ENCODE measurements at regions not wholly inside any gene's neighbourhood (a gene's known extent, or its start where the extent isn't known, plus 50 kb on each side); places are given as distances from the start of the nearest gene placed in this dataset.
"Not testable (repeated sequence)": the region's sequence is repeated elsewhere in the genome, so short reads cannot be mapped to it uniquely, and the experiment has no call there.

DNA sequence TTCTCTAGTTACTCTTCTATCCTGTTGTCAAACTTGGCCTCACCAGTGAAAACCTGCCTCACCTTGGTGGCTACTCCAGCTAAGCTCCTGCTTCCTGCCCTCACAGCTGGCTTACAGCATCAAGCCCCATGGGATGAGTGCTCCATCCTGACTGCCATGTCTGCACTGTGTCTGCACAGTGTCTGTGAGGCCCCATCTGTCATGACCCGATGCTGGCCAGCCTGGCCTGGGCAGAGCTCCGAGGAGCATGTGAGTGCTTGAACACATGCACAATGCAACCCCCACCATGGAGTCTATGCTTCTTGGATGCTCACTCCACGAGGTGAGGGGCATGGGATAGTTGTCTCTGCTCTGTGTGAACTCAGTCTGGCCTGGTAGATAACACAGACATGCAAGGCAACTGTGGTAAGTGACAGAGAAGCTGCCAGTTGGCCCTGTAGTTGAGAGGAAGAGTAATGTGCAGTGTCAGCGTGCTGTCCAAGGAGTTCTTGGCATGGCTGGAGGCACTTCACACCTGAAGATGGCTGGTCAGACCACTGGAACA lies 207.1 kb upstream of the ZNF32 start:
- H3K27ac ChIP-seq = no peak overlapping the region
- DNase-seq (ENCODE audit: low read depth, low spot score) = no peak

GRCh38 chr10:43854007-43854406 lies 205.3 kb upstream of the ZNF32 start:
- H3K27ac ChIP-seq = no peak overlapping the region
- DNase-seq (ENCODE audit: low read depth, low spot score) = no peak

GRCh38 chr10:43853369-43853768 lies 204.7 kb upstream of the ZNF32 start:
- DNase-seq (ENCODE audit: low read depth, low spot score) = no peak
- H3K27ac ChIP-seq = no peak overlapping the region

GRCh38 chr10:43852644-43853214 lies 204.0 kb upstream of the ZNF32 start:
- DNase-seq (ENCODE audit: low read depth, low spot score) = no peak
- no peak overlapping the region for H3K27ac ChIP-seq

- no peak overlapping the region for H3K27ac ChIP-seq
- DNase-seq (ENCODE audit: low read depth, low spot score) = no peak
Observed at GRCh38 chr10:43852149-43852548, 203.5 kb upstream of the ZNF32 start.

DNA sequence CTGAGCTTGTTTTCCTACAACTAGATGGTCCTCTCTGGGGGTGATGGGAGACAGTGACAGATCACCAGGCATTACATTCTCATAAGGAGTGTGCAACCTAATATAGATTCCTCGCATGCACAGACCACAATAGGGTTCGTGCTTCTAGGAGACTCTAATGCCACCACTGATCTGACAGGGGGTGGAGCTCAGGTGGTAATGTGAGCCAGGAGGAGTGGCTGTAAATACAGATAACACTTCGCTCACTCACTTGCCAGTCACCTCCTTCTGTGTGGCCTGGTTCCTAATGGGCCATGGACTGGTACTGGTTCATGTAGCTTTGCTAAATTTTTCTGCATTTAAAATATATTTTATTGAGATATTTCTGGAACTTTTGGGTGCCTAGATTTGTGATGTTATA lies 202.3 kb upstream of the ZNF32 start:
- DNase-seq (ENCODE audit: low read depth, low spot score) = no peak
- no peak overlapping the region for H3K27ac ChIP-seq

- no peak for DNase-seq (ENCODE audit: low read depth, low spot score)
Observed at GRCh38 chr10:43849551-43849950, 200.9 kb upstream of the ZNF32 start.

GRCh38 chr10:43846968-43847367 lies 198.3 kb upstream of the ZNF32 start:
- H3K27ac ChIP-seq = no peak overlapping the region
- no peak for DNase-seq (ENCODE audit: low read depth, low spot score)

More at GRCh38 chr10:43849551-43849950, 200.9 kb upstream of the ZNF32 start:
- H3K27ac ChIP-seq = no peak overlapping the region

DNA sequence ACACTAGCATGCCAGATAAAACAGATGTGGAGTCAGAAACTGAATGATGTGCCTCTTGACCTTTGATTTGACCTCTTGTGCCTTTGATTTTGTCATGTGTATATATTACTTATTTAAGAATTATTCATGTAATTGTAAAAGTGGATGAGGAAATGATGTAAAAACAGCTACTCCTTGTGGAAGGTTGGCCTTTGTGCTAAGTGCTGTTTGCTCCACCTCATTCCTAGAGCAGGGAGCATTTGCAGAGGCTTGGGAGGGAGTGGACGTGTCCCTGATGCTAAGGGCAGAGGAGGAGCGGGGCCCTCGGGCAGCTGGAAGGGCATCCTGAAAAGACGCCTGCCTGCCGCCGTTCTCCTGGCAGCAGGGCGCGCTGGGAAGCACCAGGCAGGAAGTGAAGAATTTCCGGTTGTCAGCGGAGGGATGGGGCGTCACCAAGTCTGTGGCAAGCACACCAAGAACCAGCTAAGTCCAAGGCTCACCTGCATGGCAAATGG lies 197.6 kb upstream of the ZNF32 start:
- DNase-seq (ENCODE audit: low read depth, low spot score) = no peak

GRCh38 chr10:43845121-43845520 lies 196.4 kb upstream of the ZNF32 start:
- no peak for DNase-seq (ENCODE audit: low read depth, low spot score)
- no peak overlapping the region for H3K27ac ChIP-seq

More for the DNA sequence above, 197.6 kb upstream of the ZNF32 start:
- no peak overlapping the region for H3K27ac ChIP-seq

DNA sequence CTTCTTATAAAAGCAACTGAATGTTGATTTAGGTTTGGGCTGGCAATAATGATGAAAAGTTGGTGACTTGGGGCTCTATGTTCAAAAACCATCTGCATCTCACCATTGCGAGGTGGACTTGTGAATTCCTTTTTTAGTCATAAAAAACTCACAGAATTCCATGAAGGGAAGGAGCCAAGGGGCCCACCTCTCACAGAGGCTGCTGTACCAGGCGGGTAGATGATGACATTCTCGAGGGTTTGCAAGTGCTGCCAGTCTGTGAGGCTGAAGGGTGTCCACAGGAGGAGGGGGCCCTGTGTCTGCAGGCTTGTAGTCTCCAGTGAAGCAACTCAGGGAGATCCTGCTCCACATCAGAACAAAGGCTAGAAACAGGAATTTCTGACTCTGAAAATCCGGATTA lies 195.5 kb upstream of the ZNF32 start:
- no peak for DNase-seq (ENCODE audit: low read depth, low spot score)
- H3K27ac ChIP-seq = no peak overlapping the region

GRCh38 chr10:43843321-43844101 lies 194.8 kb upstream of the ZNF32 start:
- DNase-seq (ENCODE audit: low read depth, low spot score) = no peak
- H3K27ac ChIP-seq = no peak overlapping the region

DNA sequence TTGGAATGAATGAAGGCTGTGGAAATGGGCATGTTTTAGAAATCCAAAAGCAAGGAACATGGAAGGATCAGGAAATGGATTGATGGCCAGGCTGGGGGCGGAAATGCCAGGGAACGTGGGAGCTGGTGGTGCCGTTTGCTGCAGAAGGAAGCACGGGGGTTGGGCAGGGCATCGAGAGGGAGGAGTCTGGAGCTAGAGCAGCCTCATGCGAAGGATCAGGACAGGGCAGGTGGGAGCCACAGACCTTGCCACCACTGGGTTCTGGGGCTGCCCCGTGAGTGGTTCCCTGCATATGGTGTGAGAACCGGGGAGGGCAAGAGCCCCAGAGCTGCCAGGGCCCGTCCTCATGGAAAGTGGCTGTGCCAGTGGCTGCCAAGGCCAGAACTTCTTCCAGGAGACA lies 193.8 kb upstream of the ZNF32 start:
- H3K27ac ChIP-seq = no peak overlapping the region
- DNase-seq (ENCODE audit: low read depth, low spot score) = no peak

GRCh38 chr10:43842072-43842471 lies 193.4 kb upstream of the ZNF32 start:
- DNase-seq (ENCODE audit: low read depth, low spot score) = no peak
- no peak overlapping the region for H3K27ac ChIP-seq

DNA sequence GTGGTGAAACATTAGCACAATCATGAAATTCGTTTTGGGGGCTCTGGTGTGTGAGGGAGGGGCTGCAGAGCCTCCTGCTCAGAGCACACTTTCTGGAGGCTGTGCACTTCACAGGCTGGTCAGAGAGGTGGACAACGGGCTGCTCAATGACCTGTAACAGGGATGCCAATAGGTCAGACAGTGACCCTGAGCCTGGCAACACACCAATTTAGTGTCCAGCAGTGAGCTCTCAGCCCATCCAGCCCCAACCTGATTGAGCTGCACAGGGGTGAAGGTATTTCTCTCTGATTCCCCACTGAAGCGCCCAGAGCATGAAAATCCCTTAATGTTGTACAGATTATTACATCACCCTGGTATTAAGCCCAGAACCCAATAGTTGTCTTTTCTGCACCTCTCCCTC lies 191.3 kb upstream of the ZNF32 start:
- DNase-seq (ENCODE audit: low read depth, low spot score) = no peak
- H3K27ac ChIP-seq = no peak overlapping the region

DNA sequence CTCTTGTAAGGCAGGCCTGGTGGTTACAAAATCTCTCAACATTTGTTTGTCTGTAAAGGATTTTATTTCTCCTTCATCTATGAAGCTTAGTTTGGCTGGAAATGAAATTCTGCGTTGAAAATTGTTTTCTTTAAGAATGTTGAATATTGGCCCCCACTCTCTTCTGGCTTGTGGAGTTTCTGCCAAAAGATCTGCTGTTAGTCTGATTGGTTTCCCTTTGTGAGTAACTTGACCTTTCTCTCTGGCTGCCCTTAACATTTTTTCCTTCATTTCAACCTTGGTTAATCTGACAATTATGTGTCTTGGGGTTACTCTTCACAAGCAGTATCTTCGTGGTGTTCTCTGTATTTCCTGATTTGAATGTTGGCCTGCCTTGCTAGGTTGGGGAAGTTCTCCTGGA lies 186.1 kb upstream of the ZNF32 start:
- DNase-seq (ENCODE audit: low read depth, low spot score); H3K27ac ChIP-seq: not testable (repeated sequence)

- DNase-seq (ENCODE audit: low read depth, low spot score) = no peak
- no peak overlapping the region for H3K27ac ChIP-seq
Observed at GRCh38 chr10:43827853-43828252, 179.2 kb upstream of the ZNF32 start.

DNA sequence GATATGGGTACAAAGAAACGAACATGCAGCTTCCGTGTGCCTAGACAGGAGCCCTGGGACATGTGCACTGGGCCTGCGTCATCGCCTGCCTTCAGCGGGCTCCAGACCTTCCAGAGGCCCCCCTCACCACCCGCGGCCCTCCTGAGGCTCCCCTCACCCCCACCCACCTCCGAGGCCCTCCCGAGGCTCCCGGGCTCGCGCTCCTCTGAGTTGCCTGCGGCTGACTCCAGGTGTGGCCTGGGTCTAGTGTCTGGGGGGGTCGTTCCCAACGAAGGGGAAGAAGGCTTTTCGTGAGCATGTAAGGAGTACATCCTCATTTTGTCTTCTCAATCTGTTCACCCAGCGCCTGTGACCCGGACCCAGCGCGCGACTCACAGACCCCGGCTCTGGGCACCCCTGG lies 177.3 kb upstream of the ZNF32 start:
- no peak for DNase-seq (ENCODE audit: low read depth, low spot score)
- no peak overlapping the region for H3K27ac ChIP-seq

DNA sequence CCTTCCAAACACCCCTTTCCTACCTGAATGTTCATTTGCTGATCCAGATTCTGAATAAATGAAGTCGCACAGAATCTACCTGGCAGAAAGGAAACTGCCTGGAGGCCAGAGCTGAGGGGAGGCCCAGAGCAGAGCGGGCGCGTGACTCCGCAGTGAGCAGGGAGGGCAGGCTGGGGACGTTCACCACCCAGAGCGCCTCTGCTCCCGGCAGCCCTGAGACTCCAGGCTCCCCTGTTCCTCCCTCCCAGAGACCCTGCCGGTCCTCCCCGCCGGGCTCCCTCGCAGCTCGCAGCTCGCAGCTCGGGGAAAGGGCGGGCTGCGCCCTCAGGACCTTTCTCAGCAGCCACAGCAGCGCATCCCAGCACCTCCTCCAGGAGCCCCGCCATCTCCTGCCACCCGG lies 176.7 kb upstream of the ZNF32 start:
- DNase-seq (ENCODE audit: low read depth, low spot score) = no peak
- H3K27ac ChIP-seq = no peak overlapping the region

DNA sequence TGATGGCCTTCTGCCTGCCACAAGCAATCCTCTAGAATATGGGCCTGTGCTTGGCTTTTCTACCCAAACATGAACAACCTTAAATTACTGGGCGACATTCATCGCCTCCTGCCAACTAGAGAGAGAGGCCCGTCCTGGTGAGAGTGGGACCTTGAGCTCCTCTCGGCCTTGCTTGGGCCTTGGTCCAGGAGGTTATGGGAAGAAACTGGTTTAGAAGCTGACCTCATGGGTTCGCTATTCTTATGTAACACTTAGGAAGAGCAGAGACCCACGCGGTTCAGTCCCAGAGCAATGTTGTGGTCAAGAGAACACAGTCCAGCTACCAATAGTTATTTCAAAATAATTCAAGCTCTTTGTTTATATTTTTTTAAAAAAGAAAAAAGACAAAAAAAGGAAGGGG lies 176.3 kb upstream of the ZNF32 start:
- no peak overlapping the region for H3K27ac ChIP-seq
- DNase-seq (ENCODE audit: low read depth, low spot score) = no peak

Measured in epithelial cell of prostate (primary cell).